GM18873 (cell line): ENCODE measurements at regions not wholly inside any gene's neighbourhood (a gene's known extent, or its start where the extent isn't known, plus 50 kb on each side); places are given as distances from the start of the nearest gene placed in this dataset.

Experiments used
- ATAC-seq: cut with Tn5 transposase; IDR thresholded peaks from one replicate; pipeline ENCODE4 v1.9.1; 2021; ENCODE audit warnings: mild to moderate bottlenecking, moderate library complexity, moderate number of reproducible peaks; ENCODE audit not compliant: unreplicated experiment, low FRiP score

- no peak for ATAC-seq
Measured at GRCh38 chr6:122078481-122078880, 321.0 kb upstream of the HSF2 start.

GRCh38 chr6:122079916-122080315 lies 319.5 kb upstream of the HSF2 start:
- no peak for ATAC-seq

- ATAC-seq, result no peak
Measured at GRCh38 chr6:122081921-122082320, 317.5 kb upstream of the HSF2 start.

GRCh38 chr6:122082370-122082769 lies 317.1 kb upstream of the HSF2 start:
- ATAC-seq, result no peak

DNA sequence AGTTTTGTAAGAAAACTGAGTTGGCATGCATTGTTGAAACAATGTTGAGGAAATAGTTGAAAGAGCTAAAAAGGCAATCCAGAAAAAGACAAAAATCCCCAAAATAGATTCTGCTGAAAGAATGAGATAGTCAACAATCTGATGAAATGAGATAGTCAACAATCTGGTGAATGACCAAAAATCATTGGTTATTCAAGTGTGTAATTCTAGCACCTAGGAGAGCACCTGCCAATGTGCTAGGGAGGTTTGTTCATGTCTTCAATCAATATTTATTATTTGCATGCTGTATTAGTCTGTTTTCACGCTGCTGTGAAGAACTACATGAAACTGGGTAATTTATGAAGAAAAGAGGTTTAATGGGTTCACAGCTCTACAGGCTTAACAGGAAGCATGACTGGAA lies 307.1 kb upstream of the HSF2 start:
- no peak for ATAC-seq

GRCh38 chr6:122098201-122098678 lies 301.2 kb upstream of the HSF2 start:
- no peak for ATAC-seq

GRCh38 chr6:122102026-122102425 lies 297.4 kb upstream of the HSF2 start:
- ATAC-seq, result no peak

DNA sequence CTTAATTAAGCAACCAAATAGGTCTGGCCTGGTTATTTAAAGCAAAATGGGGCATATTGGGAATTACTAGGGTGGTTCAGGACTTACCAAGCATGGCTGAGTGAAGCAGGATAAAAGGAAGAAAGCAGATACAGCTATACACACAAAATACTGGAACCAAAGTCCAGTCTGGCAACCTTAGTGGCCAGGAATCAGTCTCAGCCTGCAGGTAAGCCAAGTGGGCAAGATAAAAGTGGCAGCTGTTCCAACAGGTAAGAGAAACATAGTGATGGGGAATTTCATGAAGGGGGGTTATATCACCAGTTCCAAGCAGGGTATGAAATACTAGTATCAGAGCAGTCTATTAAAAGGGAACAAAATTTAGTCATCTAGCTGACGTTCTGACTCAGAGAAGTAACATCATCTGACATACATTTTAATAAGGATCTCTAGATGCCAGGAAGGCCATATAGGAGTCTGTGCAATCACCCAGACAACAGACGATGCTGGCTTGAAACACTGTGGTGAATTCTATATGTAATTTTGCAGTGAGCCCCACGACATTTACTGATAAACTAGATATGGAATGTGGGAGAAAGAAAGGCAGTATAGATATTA lies 292.1 kb upstream of the HSF2 start:
- ATAC-seq, result no peak

DNA sequence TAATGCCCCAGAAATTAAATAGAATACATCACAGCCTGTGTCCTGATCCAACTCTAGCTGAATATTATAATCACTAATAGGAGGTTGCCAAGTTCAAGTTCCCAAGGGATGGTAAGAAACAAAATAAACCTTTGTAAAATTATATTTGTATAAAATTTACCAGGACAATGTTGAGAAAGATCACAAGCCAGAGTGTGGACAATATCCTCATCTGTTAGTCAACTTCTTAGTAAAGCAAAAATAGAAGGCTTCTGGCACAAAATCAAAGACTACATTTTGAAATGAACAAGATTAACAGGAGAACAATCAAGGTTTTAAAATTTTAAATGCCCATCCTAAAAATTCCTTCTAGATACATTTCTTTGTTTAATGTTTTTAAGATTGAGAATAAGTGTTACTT lies 290.4 kb upstream of the HSF2 start:
- ATAC-seq, result no peak

- ATAC-seq, result no peak
Measured at GRCh38 chr6:122114717-122115116, 284.7 kb upstream of the HSF2 start.

- ATAC-seq, result no peak
Measured at GRCh38 chr6:122116119-122116834, 283.2 kb upstream of the HSF2 start.

DNA sequence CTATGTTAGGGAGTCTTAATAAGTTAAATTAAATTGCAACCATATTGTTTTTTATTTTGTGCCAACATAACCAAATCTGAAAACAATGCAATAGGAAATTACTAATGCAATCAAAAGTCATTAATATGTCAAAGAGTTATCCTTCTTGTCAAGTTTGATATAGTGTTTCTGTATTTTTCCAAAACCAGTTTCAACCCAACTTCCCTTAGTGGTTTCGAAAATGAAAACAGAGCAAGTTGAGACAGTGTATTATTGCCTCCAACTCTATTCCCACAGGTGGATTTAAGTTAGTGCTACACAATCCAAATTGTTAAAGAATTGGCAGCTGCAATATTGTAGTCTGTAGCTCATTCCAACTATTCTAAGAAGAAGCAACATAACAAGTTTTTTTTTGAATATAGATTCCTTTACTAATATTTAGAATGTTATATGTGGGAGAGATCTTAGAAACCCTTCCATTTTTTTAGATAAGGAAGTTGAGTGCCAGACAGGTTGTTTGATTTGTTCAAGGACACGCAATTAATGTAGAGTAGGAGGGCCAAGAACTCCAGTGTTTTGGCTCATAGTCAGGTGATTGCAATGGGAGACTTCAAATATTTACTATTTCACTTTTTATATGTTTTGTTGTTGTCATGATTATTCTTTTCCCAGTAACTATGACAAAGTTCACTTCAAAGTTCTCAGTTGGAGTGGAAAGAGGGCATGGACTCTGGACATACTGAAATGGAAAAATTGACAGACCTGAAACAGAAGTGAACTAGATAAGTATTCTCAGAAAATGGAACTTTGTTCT lies 282.4 kb upstream of the HSF2 start:
- ATAC-seq, result no peak

DNA sequence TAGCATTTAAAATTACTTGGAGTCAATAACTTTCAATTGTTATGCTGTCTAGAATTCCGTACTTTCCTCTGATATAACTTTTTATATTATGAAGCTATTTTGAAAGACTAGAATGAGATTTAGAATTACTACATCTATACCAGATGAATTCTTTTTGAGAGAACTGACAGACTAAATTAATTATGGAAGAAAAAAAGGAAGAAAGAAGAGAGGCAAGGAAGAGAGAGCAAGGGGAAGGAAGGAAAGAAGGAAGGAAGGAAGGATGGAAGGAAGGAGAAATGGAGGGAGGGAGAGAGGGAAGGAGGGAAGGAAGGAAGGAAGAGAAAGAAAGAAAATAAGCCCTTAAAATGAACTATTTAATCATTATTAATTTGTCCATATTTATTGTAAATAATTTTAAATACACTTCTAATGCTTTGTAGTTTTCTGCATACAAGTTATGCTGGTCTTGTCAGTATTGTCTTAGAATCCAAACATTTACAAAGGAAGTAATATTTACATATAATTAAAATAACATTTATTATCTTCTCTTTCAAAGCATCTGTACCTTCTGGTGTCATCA lies 280.4 kb upstream of the HSF2 start:
- ATAC-seq, result no peak

DNA sequence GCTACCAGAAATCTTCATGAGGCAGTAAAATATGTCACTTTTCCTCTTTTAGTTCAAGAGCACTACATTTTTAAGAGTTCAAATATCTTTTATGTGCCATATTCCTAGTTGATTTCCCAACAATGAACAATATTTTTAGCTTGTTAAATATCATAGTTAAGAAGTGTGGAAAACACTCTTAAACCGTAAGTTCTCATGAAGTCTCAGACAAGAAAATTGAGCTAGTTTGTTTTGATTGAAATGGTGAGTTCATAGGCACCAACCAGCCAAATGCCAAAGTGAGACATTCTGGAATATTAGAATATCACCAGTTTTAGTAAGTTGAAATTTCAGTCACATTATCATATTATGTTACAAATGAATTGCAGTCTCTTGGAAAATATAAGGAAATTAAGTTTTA lies 277.2 kb upstream of the HSF2 start:
- ATAC-seq, result no peak

GRCh38 chr6:122122686-122123085 lies 276.8 kb upstream of the HSF2 start:
- no peak for ATAC-seq

- ATAC-seq, result no peak
Measured at GRCh38 chr6:122124908-122125307, 274.5 kb upstream of the HSF2 start.

- ATAC-seq, result no peak
Measured at GRCh38 chr6:122126894-122127293, 272.6 kb upstream of the HSF2 start.

GRCh38 chr6:122128445-122128844 lies 271.0 kb upstream of the HSF2 start:
- ATAC-seq, result no peak

- no peak for ATAC-seq
Measured at GRCh38 chr6:122129313-122130025, 270.0 kb upstream of the HSF2 start.

GRCh38 chr6:122130026-122130348 lies 269.5 kb upstream of the HSF2 start:
- no peak for ATAC-seq

GRCh38 chr6:122130518-122130917 lies 268.9 kb upstream of the HSF2 start:
- ATAC-seq, result no peak
